ENCODE measurements at regions not wholly inside any gene's neighbourhood (a gene's known extent, or its start where the extent isn't known, plus 50 kb on each side); places are given as distances from the start of the nearest gene placed in this dataset.
"Not testable (repeated sequence)": the region's sequence is repeated elsewhere in the genome, so short reads cannot be mapped to it uniquely, and the experiment has no call there.

DNA sequence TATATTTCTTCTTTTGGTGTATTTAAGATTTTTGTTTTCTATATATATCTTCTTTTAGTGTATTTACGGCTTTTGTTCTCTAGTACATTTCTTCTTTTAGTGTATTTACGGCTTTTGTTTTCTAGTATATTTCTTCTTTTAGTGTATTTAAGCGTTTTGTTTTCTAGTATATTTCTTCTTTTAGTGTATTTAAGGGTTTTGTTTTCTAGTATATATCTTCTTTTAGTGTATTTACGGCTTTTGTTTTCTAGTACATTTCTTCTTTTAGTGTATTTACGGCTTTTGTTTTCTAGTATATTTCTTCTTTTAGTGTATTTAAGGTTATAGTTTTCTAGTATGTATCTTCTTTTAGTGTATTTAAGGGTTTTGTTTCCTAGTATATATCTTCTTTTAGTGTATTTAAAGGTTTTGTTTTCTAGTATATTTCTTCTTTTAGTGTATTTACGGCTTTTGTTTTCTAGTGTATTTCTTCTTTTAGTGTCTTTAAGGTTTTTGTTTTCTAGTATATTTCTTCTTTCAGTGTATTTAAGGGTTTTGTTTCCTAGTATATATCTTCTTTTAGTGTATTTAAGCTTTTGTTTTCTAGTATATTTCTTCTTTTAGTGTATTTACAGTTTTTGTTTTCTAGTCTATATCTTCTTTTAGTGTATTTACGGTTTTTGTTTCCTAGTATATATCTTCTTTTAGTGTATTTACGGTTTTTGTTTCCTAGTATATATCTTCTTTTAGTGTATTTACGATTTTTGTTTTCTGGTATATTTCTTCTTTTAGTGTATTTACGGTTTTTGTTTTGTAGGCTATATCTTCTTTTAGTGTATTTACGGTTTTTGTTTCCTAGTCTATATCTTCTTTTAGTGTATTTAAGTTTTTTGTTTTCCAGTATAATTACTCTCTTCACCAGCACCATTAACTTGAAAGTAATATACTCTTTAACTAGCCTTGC, 249.4 kb downstream of the SHOX start:
- DNase-seq: not testable (repeated sequence)

DNA sequence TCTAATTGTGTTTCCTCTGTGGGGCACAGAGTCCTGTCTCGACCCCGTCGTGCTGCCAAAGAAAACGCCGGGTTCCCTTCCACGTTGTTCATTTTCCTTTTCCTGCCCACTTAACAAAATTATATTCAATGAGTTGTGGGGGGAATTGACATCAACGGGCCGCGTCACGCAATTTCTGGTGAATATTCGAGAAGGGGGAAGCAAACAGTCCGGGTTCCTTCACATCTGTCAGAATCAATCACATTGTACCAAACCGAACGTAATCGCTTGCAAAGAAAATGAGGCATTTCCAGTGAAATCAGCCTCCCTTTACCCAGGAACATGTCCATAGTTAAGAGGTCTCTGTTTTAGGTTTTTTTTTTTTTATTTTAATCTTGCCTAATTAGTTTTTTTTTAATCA, 243.5 kb downstream of the SHOX start:
- DNase-seq: no peak

DNA sequence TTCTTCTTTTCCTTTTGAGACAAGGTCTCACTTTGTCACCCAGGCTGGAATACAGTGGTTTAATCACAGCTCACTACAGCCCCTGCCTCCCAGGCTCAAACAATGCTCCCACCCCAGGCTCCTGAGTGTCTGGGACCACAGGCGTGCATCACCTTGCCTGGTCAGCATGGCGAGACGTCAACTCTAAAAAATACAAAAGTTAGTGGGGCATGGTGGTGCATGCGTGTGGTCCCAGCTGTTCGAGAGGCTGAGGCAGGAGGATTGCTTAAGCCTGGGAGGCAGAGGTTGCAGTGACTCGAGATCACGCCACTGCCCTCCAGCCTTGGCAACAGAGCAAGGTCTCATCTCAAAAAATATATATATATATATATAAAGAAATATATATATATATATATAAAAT, 242.4 kb downstream of the SHOX start:
- no peak for DNase-seq

DNA sequence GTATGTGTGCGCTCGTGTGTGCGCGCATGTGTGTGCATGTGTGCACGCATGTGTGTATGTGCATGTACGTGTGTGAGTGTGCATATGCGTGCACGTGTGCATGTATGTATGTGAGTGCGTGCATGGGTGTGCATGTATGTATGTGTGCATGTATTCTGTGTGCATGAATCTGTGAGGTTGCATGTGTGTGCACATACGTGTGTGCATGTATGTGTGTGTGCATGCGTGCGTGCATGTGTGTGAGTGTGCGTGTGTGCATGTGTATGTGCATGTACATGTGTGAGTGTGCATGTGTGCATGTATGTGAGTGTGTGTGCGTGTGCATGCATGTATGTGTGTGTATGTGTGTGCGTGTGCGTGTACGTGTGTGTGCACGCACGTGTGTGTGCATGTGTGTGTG, 241.5 kb downstream of the SHOX start:
- no peak for DNase-seq

DNA sequence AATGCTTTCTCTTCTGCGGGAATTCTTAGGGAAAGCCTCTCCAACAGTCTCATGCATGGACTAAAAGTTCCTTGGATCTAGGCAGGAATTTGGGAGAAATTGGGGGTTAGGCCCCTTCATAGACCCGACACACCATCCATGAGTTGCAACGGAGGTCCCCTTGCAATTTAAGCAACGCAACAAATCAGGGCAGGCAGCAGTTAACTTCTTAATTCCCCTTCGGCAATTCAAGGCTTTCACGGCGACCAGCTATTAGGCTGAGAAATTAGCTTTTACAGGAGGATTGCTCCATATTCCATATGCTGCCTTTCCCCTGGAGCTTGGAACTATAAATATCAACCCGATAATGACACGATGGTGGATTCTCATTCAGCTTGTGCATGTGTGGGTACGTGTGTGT, 241.0 kb downstream of the SHOX start:
- no peak for DNase-seq

DNA sequence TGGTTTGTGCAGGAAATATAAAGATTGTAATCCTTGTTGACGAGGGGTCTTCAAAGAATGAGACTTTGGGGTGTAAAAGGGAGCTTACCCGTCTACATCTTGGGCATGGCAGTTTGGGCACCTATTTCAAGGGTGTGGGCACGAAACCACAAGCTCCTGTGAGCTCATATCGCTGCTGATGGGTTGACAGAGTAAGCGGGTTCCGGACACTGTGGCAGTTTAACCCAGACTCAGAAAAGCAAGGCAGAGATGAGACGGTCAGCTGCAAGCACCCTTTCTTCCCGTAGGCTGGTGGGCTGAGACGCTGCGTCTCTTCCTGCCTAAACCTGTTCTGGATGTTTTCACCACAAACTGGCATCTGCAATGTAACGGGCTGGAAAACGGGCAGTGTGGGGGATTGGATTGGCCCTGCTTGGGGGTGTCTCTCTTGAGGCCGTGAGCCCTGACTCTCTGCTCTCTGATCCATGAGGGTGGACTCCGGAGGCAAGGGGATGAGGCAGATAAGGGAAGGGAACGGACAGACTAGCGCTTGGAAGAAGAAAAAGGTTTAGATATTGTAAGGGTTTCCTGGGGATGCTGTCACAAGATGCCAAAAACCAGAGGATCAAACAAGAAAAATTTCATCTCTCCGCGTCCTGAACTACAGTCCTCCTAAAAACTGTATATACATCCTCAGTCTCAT, 237.5 kb downstream of the SHOX start:
- no peak for DNase-seq

DNA sequence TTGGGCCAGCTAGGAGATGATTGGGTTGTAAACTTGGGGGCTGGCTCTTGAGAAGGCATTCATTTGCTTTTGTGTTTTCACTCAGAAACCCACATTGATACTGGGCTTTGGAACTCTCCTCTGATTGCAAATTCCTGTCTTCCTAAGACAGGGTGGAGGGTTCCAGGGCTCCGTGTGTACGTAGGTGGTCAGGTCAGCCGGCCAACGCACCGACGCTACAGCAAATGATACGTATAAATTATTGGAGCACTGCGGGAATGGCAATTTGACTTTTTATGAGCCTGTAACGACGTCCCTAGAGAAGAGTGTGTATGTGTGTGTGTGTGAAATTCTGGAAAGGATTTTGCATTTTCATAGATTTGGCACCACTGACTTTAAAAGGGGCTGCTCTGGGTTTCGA, 236.9 kb downstream of the SHOX start:
- DNase-seq: no peak

DNA sequence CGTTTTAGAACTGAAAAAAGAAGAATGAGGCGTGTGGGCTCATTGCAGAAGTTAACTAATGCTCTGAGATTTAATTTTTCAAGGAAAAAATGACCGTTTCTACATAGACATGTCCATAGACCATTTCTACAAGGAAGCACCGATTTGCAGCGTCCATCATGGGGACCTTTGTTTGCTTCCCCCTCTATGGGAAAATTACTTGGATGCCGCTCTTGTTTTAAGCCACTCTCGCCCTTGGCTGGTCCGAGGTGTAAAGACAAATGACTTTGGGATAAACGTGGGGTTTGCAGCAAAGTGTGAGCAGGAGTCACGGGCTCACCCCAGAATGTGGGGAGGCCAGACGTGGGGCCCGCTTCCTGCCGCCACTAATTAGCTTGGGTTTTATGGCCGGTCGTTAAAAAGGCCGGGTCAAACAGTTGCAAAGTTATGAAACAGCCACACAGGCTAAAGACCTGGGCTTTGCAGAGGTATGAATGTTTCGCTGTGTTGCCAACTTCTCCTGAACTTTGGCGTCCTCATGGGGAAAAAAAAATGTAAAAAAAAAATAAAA, 235.9 kb downstream of the SHOX start:
- DNase-seq: no peak

DNA sequence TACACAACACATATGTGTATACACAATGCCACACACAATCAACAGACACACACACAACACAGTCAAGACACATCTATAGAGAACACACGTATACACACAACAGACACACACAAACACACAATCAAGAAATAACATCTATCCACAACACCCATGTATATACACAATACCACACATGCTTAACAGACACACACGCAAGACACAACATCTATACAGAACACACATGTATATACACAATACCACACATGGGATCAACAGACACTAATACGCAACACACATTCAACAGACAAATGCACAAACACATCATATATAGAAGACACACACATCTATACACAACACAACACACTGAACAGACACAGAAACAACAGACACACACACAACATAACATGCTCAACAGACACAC, 234.8 kb downstream of the SHOX start:
- DNase-seq: no peak

DNA sequence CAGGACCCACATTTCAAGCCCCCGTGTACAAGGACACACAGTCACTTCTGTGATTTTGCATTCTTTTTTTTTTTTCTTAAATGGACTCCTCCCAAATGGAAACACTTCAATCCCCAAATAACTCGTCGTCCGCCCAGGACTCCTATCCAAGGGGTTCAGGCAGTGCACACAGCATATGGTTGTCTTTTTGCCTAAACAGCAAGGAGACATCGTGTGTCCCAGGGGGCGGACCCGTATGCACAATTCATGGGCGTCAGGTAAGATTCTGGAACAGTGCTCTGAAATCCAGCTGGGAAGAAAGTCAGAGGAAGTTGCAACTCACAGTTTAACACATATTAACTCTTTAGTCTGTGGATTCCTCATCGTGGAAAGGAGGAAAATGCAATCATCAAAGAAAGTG, 231.3 kb downstream of the SHOX start:
- DNase-seq: no peak

DNA sequence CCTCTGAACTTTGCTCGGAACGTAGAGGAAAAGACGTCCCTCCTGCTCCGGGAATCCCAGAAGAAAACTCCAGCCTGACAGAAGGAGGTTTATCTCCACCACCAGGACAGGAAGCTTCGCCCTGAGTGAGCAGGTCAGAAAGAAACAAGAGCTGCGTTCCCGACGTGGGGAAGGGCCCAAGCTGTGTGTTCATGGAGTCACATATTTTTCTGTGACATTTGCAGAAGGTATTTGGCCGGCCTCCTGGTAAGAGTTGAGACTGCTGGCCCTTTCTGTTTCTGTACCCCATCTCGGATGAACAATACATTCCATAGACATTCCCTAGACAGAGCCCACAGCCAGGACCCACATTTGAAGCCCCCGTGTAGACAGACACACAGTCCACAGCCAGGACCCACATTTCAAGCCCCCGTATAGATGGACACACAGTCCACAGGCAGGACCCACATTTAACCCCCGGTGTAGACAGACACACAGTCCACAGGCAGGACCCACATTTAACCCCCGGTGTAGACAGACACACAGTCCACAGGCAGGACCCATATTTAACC, 230.8 kb downstream of the SHOX start:
- no peak for DNase-seq

DNA sequence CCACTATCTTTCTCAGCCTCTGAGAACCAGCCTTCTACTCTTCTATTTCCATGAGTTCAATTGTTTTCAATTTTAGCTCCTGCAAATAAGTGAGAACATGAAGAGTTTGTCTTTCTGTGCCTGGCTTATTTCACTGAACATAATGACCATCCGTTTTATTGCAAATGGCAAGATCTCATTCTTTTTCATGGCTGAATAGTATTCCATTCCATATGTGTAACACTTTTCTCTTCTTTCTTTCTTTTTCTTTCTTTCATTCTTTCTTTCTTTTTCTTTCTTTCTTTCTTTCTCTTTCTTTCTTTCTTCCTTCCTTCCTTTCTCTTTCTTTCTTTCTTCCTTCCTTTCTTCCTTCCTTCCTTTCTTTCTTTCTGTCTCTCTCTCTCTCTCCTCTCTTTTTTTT, 228.7 kb downstream of the SHOX start:
- DNase-seq: no peak

DNA sequence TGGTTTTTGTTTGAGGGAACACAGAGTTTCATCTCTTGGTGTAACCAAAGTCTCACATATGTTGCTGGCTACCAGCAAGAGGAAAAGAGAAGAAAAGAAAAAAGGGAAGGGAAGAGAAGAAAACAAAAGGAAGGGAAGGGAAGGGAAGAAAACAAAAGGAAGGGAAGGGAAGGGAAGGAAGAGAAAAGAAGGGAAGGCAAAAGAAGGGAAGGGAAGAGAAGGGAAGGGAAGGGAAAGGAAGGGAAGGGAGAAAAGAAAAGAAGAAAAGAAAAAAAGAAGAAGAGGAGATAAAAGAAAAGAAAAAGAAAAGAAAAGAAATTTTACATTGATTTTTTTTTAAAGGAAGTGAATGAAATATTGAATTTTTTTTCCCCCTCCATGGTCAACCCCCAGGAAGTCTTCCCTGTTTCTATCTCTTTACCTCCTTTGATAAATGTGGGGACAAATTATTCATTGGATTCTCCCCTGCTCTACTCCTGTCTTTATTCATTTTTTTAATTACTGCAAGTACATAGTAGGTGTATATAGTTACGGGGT, 228.0 kb downstream of the SHOX start:
- no peak for DNase-seq

DNA sequence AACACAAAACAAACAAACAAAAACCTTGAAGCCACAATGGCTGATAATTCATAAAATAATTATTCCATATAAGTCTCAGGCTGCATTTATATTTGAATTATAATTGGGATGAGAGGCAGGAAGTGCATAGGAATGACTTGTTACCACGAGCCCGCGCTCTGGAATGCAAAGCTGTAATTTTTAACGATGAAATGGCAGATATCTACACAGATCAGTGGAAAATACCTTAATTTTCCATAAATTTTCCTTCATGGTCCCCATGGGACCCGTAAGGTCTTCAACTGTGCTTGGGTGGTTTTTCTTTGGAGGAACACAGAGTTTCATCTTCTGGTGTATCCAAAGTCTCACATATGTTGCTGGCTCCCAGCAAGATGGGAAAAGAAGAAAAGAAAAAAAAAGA, 226.8 kb downstream of the SHOX start:
- no peak for DNase-seq

DNA sequence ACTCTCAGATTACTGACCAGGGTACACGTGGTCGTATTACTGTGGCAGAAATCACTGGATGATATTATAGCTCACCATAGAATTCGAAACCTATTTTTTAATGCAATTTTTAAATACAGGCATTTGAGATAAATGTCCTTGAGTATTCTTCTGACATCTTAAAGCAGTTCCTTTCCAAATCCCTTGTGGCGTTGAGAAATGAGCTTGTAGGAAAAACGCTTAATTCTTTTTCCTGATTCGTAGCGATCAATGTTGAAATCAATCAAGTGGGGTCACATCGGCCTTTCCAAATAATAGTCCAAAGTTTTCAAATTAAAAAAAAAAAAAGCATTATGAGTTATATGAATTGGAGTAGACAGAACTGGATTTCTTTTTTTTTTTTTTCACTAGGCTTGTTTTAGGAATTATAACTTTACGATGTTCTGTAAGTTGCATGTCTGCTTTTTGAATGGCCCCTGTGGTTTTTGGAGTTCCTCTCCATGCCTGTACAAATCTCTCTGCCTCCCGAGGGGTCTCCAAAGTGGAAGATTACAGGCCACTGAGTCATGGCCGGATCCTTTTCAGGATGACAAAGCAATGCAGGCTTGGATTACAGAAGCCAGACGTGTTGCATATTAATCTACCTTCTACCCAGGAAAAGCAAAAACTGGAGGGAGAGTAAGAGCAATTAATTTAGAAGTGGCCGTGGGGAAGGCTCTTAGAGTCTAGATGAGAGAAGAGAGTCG, 226.1 kb downstream of the SHOX start:
- DNase-seq: no peak

DNA sequence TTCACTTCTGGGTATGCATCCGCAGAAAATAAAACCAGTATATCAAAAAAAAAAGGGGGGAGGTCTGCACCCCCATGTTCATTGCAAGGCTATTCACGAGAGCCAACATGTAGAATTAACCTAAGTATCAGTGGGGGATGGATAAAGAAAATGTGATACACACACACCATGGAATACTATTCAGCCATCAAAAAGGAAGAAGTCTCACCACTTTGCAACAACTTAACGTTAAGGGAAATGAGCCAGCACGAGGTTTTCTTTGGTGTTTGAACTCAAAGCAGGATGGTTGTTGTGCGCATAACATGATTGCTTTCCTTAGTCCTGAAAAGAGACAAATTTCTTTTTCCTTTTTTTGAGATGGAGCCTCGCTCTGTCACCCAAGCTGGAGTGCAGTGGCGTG, 222.7 kb downstream of the SHOX start:
- DNase-seq: no peak

DNA sequence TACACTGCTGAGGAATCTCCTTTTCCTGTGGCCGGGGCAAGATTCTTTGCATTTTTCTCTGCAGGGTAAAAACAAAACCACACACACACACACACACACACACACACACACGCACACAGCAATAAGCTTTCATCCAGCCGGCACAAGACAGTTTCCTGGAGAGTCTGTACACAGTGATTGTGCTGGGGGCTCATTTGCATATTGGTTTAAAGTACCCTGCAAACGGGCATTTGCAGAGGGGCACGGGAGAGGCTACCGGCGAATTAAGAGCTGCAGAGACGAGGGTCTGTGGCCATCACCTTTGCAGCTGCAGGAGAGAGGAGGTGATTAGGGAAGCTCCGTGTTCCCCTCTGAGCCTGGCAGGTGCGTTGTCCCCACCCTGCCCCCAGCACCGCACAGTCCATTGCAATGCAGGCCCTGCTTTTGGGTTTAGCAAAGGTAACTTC, 219.9 kb downstream of the SHOX start:
- DNase-seq: no peak

DNA sequence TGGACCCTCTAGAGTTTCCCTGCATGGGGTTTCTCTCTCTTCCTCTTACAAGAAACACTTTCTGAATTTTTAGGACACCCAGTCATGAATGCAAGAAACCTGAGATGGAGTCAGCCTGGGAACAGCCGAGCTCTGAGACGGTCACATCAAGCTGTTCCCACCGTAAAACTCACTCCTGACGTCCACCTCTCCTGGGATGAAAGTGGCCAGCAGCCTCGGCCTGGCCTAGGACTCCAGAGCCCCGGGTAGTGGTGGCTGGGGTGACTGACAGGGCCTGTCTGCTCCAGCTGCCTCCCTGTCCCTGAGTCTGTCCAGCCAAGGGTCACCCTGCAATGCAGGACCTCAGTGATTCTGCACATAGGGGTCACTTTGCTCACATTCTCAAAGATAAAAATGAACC, 217.8 kb downstream of the SHOX start:
- DNase-seq: no peak

DNA sequence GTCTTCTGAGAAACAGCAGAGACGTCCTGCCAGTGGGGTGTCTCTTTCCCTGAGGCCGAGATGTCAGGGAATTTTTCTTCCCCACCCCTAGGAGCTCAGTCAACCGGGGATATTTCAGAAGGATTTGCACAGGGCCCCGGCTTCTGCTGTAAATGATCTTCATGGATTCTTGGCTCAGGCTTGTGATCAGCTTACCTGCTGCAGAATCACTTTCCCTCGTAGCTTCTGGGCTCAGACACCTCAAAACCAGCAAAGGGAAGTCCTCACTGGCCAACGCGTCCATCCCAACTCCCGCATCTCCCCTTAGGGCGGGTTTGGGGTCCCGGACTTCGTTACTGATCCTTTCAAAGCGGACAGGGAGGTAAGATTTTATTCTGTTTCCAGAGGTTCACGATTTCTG, 212.7 kb downstream of the SHOX start:
- no peak for DNase-seq

DNA sequence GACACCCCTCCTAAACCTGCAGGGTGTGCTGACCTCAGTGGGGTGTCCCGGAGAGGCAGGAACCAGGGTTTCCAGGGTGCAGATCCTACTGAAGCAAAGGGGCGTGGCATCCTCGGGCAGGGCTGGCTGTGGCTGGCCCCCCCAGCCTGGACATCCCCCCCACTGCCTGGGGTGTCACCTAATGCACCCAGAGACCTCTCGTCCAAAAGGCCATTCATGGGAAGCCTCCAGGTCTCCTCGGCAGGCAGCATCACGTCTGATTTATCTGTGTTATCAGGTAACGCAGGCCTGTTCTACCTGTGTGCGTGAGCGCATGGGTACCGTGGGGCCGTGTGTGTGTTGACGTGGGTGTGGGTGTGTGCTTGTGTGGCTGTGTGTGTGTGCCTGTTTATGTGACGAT, 210.0 kb downstream of the SHOX start:
- no peak for DNase-seq

DNA sequence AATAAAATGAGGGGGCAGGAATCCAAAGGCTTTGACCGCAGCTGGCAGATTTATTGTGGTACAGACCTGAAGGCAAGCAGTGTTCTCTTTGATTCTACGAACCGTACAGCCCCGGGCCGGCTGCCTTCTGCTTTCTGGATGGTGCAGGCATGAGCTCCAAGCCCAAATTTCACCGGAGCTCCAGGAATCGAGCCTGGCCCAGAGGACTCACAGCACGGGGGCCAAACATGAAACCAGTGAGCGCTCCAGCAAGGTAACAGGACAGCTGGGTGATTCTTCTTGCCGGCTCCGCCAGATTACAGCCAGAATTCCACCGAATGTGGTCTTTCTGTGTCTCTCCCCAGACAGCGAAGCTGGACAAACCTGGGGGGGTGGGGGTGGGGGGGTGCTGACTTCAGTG, 208.1 kb downstream of the SHOX start:
- not testable (repeated sequence) for DNase-seq

DNA sequence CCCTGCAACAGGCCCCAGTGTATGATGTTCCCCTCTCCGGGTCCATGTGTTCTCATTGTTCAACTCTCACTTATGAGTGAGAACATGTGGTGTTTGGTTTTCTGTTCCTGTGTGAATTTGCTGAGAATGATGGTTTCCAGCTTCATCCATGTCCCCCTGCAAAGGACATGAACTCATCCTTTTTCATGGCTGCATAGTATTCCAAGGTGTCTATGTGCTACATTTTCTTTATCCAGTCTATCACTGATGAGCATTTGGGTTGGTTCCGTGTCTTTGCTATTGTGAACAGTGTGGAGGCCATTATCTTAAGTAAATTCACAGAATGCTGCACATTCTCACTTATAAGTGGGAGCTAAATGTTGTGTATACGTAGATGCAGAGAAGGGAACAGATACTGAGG, 205.3 kb downstream of the SHOX start:
- not testable (repeated sequence) for DNase-seq

DNA sequence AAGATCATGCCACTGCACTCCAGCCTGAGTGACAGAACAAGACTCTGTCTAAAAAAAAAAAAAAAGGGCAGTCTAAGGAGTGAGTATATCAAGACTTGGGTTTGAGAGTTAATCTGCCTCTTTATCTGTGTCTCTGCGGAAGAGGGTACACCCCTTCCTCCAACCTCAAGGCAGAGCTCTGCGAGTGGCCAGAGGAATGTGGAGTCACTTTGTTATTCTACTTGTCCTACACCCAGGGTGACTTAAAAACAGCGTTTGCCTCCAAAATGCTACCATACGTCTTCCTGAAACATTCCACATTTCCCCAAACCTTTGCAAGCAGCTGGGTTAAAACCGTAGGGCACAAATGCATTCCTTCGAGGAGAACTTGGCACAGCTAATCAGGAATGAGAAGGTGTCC, 199.9 kb downstream of the SHOX start:
- no peak for DNase-seq
